D341Med (cell line): ENCODE measurements at regions not wholly inside any gene's neighbourhood (a gene's known extent, or its start where the extent isn't known, plus 50 kb on each side); places are given as distances from the start of the nearest gene placed in this dataset.

Source experiments
- DNase-seq: peaks from one replicate; pipeline ENCODE4 v3.0.0; 2012; ENCODE audit warnings: low spot score

GRCh38 chr16:73813527-73813926 lies 483.1 kb upstream of the PSMD7 start:
- DNase-seq: no peak

- DNase-seq: no peak
These were observed 492.2 kb upstream of the PSMD7 start for GRCh38 chr16:73804456-73804855.

GRCh38 chr16:73798471-73798870 lies 498.1 kb upstream of the PSMD7 start:
- DNase-seq: no peak

GRCh38 chr16:73797115-73797514 lies 499.5 kb upstream of the PSMD7 start:
- DNase-seq: no peak

GRCh38 chr16:73796241-73796640 lies 500.4 kb upstream of the PSMD7 start:
- no peak for DNase-seq

- no peak for DNase-seq
These were observed 501.6 kb upstream of the PSMD7 start for GRCh38 chr16:73794994-73795393.

- DNase-seq: no peak
These were observed 502.7 kb upstream of the PSMD7 start for GRCh38 chr16:73793871-73794437.

- no peak for DNase-seq
These were observed 503.4 kb upstream of the PSMD7 start for GRCh38 chr16:73793260-73793659.

- DNase-seq: no peak
These were observed 504.2 kb upstream of the PSMD7 start for GRCh38 chr16:73792199-73793020.

- DNase-seq: no peak
These were observed 515.3 kb upstream of the PSMD7 start for GRCh38 chr16:73781297-73781696.

GRCh38 chr16:73778887-73779286 lies 517.7 kb upstream of the PSMD7 start:
- DNase-seq: no peak

GRCh38 chr16:73775841-73776388 lies 520.7 kb upstream of the PSMD7 start:
- DNase-seq: no peak

GRCh38 chr16:73771196-73772064 lies 525.2 kb upstream of the PSMD7 start:
- DNase-seq: no peak

- DNase-seq: no peak
These were observed 527.8 kb upstream of the PSMD7 start for GRCh38 chr16:73768786-73769203.

GRCh38 chr16:73764321-73764720 lies 532.3 kb upstream of the PSMD7 start:
- no peak for DNase-seq

GRCh38 chr16:73756289-73757178 lies 540.1 kb upstream of the PSMD7 start:
- DNase-seq: no peak

- DNase-seq: no peak
These were observed 542.7 kb upstream of the PSMD7 start for GRCh38 chr16:73753931-73754330.

- DNase-seq: no peak
These were observed 546.0 kb upstream of the PSMD7 start for GRCh38 chr16:73750639-73751038.

- no peak for DNase-seq
These were observed 549.3 kb upstream of the PSMD7 start for GRCh38 chr16:73747328-73747727.

- DNase-seq: no peak
These were observed 550.1 kb upstream of the PSMD7 start for GRCh38 chr16:73746554-73746953.

GRCh38 chr16:73743665-73744496 lies 552.7 kb upstream of the PSMD7 start:
- DNase-seq: no peak
